Stomach (tissue), 8 donors: ENCODE measurements at regions not wholly inside any gene's neighbourhood (a gene's known extent, or its start where the extent isn't known, plus 50 kb on each side); places are given as distances from the start of the nearest gene placed in this dataset.

Source experiments
- DNase-seq, 2 donors: peaks; one replicate each; pipeline versions ENCODE4 v3.0.0 to v3.0.0-alpha.2; 2013 to 2019
- H3K27ac ChIP-seq, 5 donors: fragments of 200-600 bp in 4 of 5; sonication (generic) in 4 of 5; one replicate each; pipeline ENCODE4 v1.5.1; 2013 to 2019; ENCODE audit warnings: mild to moderate bottlenecking in 1 of 5, moderate library complexity in 1 of 5
- H3K27me3 ChIP-seq, 3 donors: fragments of 200-600 bp; sonication (generic); one replicate each; pipeline ENCODE4 v1.5.1; 2017 to 2019; ENCODE audit warnings: mixed run types in 1 of 3
- H3K36me3 ChIP-seq, 4 donors: fragments of 200-600 bp; sonication (generic); 1 replicate in 3 of 4; 2 replicates in 1 of 4; pipeline ENCODE4 v1.5.1; 2016 to 2019
- H3K4me1 ChIP-seq, 4 donors: fragments of 200-600 bp; sonication (generic); one replicate each; pipeline ENCODE4 v1.5.1; 2016 to 2019
- H3K4me3 ChIP-seq, 4 donors: fragments of 200-600 bp; sonication (generic) in 3 of 4; one replicate each; pipeline ENCODE4 v1.5.1; 2016 to 2019; ENCODE audit warnings: mild to moderate bottlenecking in 1 of 4
- H3K9me3 ChIP-seq, 4 donors: fragments of 200-600 bp; sonication (generic); one replicate each; pipeline ENCODE4 v1.5.1; 2016 to 2019
- EP300 ChIP-seq: sonication (generic); formaldehyde crosslinking; IDR thresholded peaks from one replicate; pipeline ENCODE4 v1.6.1; 2017; ENCODE audit warnings: antibody characterized with exemption
- POLR2A ChIP-seq, 4 donors: fragments of 450-650 bp; IDR thresholded peaks; one replicate each; pipeline ENCODE4 v1.6.1; 2016; ENCODE audit warnings: antibody characterized with exemption in 4 of 4, control low read depth in 2 of 4, mild to moderate bottlenecking in 1 of 4, moderate library complexity in 1 of 4
- POLR2AphosphoS5 ChIP-seq, 3 donors: sonication (generic); formaldehyde crosslinking; IDR thresholded peaks; one replicate each; pipeline ENCODE4 v1.6.1; 2016; ENCODE audit warnings: antibody characterized with exemption in 3 of 3
- WGBS, 5 donors: extraction: QIAGEN DNeasy Blood & Tissue Kit in 3 of 5; methylation state at CpG; one replicate each; pipeline versions ENCODE4 v1.1.5 to v1.1.7; 2013 to 2018; 5-methylcytosine and 5-hydroxymethylcytosine counted together
- intact Hi-C: fragments of 100-400 bp; cut with DNase I; formaldehyde crosslinking; loops from one replicate; pipeline ENCODE4 v1.15.1; 2023; ENCODE audit warnings: low total_unique reads
- TF ChIP-seq, protein P1 (sequence below), 7 experiments: fragments of 450-650 bp in 4 of 7; fragments of 200-600 bp in 3 of 7; sonication (generic) in 3 of 7; IDR thresholded peaks; one replicate each; pipeline ENCODE4 v1.5.1; 2016 to 2019; ENCODE audit warnings: antibody characterized with exemption in 7 of 7, control low read depth in 2 of 7, mild to moderate bottlenecking in 1 of 7
- donor health status: healthy with polysubstance abuse.
- donor health status: Bipolar disorder and iron deficiency.
- donor health status: healthy.

DNA sequence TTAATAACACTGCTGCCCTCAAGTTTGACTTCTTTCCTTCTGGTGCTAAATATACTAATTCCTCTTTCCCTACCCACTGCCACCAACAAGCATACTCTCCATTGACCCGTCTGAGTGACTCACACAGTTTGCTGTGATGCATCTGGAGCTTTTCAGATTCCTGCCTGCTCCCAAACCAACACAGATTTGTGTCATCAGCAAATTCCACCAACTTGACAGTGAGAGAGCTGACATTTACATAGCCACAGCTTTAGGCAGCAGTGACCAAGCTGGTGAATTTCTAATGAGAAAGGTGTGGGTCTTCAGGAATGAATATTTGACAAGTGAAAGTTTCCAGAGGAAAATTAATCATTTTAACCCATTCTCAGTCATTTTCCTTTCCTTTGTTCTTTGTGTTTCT is 96.5 kb upstream of the PRICKLE2 start:
- H3K27me3 ChIP-seq, result no peaks in the 10 kb centered on the region
- H3K9me3 ChIP-seq, result no peaks in the 10 kb centered on the region
- DNase-seq, result peak in 1 of 2 donors; percentile 43
- intact Hi-C loops, result no loop called here
- H3K36me3 ChIP-seq, result no peaks in the 10 kb centered on the region
- H3K4me3 ChIP-seq, result no peak overlapping the region
- H3K27ac ChIP-seq, result peak overlapping the region in 1 of 5 donors; percentile 8
- TF ChIP-seq POLR2AphosphoS5 (IDR thresholded peaks at IDR 0.05), result peak in 1 of 3 donors; percentile 69
- TF ChIP-seq EP300, result no peak
- no peak for TF ChIP-seq POLR2A (IDR thresholded peaks at IDR 0.05)
- TF ChIP-seq, protein P1, sequence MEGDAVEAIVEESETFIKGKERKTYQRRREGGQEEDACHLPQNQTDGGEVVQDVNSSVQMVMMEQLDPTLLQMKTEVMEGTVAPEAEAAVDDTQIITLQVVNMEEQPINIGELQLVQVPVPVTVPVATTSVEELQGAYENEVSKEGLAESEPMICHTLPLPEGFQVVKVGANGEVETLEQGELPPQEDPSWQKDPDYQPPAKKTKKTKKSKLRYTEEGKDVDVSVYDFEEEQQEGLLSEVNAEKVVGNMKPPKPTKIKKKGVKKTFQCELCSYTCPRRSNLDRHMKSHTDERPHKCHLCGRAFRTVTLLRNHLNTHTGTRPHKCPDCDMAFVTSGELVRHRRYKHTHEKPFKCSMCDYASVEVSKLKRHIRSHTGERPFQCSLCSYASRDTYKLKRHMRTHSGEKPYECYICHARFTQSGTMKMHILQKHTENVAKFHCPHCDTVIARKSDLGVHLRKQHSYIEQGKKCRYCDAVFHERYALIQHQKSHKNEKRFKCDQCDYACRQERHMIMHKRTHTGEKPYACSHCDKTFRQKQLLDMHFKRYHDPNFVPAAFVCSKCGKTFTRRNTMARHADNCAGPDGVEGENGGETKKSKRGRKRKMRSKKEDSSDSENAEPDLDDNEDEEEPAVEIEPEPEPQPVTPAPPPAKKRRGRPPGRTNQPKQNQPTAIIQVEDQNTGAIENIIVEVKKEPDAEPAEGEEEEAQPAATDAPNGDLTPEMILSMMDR (IDR thresholded peaks at IDR 0.05), result no peak
- H3K4me1 ChIP-seq, result no peaks in the 10 kb centered on the region
- 18 to 42% (median 28%) methylated on average over 1 of the region's 1 CpG for WGBS, 5 donors

DNA sequence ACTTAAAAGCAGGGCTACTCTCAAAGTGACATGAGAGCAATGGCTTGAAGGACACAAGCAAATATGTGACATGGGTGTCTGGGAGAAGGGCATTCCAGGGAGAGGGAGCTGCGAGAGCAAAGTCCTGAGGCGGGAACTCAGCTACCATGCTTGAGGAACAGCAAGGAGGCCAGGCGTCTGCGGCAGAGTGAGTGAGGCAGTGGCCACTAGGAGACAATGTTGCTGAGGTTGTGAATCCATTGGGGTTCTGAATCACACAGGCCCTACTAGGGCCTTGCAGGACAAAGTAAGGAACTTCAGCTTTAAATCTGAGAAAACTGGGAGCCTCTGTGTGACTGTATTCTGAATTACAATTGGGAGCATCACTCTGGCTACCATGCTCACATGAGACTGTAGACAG is 94.1 kb upstream of the PRICKLE2 start:
- 76 to 87% (median 81%) methylated on average over 4 of the region's 4 CpGs for WGBS, 5 donors
- Histone ChIP-seq H3K36me3 (no peaks in the 10 kb centered on the region), H3K9me3 (no peaks in the 10 kb centered on the region), H3K4me3 (no peak overlapping the region), H3K27ac (no peak overlapping the region), H3K27me3 (no peaks in the 10 kb centered on the region), H3K4me1 (no peaks in the 10 kb centered on the region)
- intact Hi-C loops, result no loop called here
- peak in 1 of 2 donors; percentile 49 for DNase-seq
- no peak for TF ChIP-seq POLR2A (IDR thresholded peaks at IDR 0.05)
- TF ChIP-seq EP300, result no peak

DNA sequence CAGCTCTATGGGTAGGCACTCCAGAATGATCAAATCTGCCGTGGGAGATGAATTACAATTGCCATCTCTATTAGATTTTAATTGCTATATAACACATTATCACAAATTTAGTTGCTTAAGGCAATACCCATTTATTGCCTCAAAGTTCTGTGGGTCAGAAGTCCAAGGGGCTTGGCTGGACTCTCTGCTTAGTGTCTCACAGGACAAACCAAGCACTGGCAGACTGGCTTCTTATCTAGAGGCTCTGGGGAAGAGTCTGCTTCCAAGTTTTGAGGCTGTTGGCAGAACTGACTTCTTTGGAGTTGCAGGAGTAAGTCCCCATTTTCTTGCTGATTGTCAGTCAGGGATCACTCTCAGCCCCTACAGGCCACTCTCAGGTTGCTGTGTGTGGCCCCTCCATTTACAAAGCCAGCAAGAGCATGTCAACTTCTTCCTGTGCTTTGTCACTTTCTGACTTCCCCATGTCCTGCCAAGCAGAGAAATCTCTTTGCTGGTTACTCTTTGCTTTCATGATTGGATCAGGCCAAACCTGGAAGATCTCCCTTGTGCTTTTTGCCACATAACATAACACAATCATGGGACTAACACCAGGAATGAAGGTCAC is 93.5 kb upstream of the PRICKLE2 start:
- intact Hi-C loops, result no loop called here
- Histone ChIP-seq H3K4me1 (no peaks in the 10 kb centered on the region), H3K36me3 (no peaks in the 10 kb centered on the region), H3K27ac (no peak overlapping the region), H3K9me3 (no peaks in the 10 kb centered on the region), H3K4me3 (no peak overlapping the region), H3K27me3 (no peaks in the 10 kb centered on the region)
- no peak for DNase-seq
- 73 to 100% (median 87%) methylated on average over 1 of the region's 1 CpG for WGBS, 5 donors
- TF ChIP-seq EP300 (no peak), POLR2AphosphoS5 (IDR thresholded peaks at IDR 0.05) (no peak), POLR2A (IDR thresholded peaks at IDR 0.05) (no peak)
- TF ChIP-seq, protein P1 (IDR thresholded peaks at IDR 0.05), result no peak

DNA sequence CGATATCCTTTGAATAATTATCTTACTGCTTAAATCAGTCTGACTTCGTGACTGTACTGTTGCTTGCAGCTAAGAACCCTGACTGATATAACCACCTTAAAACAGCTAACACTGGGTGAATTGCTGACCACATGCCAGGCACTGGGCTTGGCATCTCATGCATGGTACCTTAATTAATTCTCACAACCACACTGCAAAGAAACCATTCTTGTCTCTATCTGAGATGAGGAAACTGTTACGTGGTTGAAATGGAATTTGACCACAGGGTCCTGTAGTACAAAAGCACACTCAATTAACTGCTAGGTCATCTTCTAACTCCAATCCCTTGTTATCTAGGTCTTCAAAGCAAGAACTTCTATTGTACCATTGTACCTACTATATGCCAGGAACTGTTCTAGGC is 92.7 kb upstream of the PRICKLE2 start:
- no peaks in the 10 kb centered on the region for H3K36me3 ChIP-seq
- H3K4me1 ChIP-seq, result no peaks in the 10 kb centered on the region
- 80 to 90% (median 85%) methylated on average over 3 of the region's 3 CpGs for WGBS, 5 donors
- TF ChIP-seq EP300 (no peak), POLR2AphosphoS5 (IDR thresholded peaks at IDR 0.05) (no peak), POLR2A (IDR thresholded peaks at IDR 0.05) (no peak)
- TF ChIP-seq, protein P1 (IDR thresholded peaks at IDR 0.05), result no peak
- DNase-seq, result no peak
- no peak overlapping the region for H3K4me3 ChIP-seq
- no peaks in the 10 kb centered on the region for H3K9me3 ChIP-seq
- intact Hi-C loops, result no loop called here
- H3K27me3 ChIP-seq, result no peaks in the 10 kb centered on the region
- no peak overlapping the region for H3K27ac ChIP-seq

DNA sequence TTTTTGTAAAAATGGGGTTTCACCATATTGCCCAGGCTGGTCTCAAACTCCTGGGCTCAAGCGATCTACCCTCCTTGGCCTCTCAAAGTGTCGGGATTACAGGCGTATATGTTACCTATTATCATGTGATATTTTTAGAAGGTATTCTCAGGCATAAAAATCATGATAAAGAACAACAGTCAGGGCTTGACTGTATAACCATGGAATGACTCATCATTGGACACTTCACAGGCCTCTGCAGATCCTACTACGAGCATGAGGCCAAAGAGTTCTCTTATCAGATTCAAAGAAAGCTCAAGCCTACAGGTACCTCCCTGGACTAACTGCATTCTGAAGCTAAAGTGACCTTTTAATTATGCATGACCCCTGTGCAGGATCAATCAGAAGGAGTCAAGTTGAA is 91.7 kb upstream of the PRICKLE2 start:
- H3K36me3 ChIP-seq, result no peaks in the 10 kb centered on the region
- no peaks in the 10 kb centered on the region for H3K27me3 ChIP-seq
- H3K4me3 ChIP-seq, result no peak overlapping the region
- intact Hi-C loops, result no loop called here
- DNase-seq, result no peak
- H3K9me3 ChIP-seq, result no peaks in the 10 kb centered on the region
- no peak overlapping the region for H3K27ac ChIP-seq
- TF ChIP-seq EP300 (no peak), POLR2A (IDR thresholded peaks at IDR 0.05) (no peak), POLR2AphosphoS5 (IDR thresholded peaks at IDR 0.05) (no peak)
- TF ChIP-seq, protein P1 (IDR thresholded peaks at IDR 0.05), result no peak
- H3K4me1 ChIP-seq, result no peaks in the 10 kb centered on the region
- WGBS, 5 donors, result 78 to 85% (median 85%) methylated on average over 4 of the region's 4 CpGs
